Heart left ventricle (tissue), 13 donors: ENCODE measurements at regions not wholly inside any gene's neighbourhood (a gene's known extent, or its start where the extent isn't known, plus 50 kb on each side); places are given as distances from the start of the nearest gene placed in this dataset.
"Not testable (repeated sequence)": the region's sequence is repeated elsewhere in the genome, so short reads cannot be mapped to it uniquely, and the experiment has no call there.

ENCODE experiments used
- POLR2A ChIP-seq, 2 donors: fragments of 450-650 bp; IDR thresholded peaks; one replicate each; pipeline ENCODE4 v1.6.1; 2017; ENCODE audit warnings: antibody characterized with exemption in 2 of 2, mild to moderate bottlenecking in 2 of 2, moderate library complexity in 2 of 2
- TF ChIP-seq, protein P1 (sequence below), 12 donors: fragments of 200-600 bp; sonication (generic) in 4 of 12; IDR thresholded peaks; one replicate each; pipeline versions ENCODE4 v1.5.0 to v1.8.0; 2018 to 2022; ENCODE audit warnings: antibody characterized with exemption in 12 of 12, mild to moderate bottlenecking in 5 of 12
- donor health status: ischemic (EF 13 %, LVEDD 7.1; RV severe dilation, severe dysfunction).
- donor health status: DM: no; HTN: yes; CAD: no.
- donor health status: DM: no; HTN: no; CAD: no.
- donor health status: ischemic (EF 25% LVEDD 6.9; RV normal size, moderate dysfunction).
- donor health status: ischemic (EF 25% LVEDD 5.7; RV mildly dilated, moderate dysfunction).
- donor health status: ischemic (EF 35%, LVEDD 5.7; RV mildly dilated, moderate dysfunction).
- donor health status: nonischemic (EF 11% LVEDD 7.7; RV severe dilation, severe dysfunction).
- donor health status: DM: yes; HTN: yes; CAD: no.
- donor health status: PGD.
- donor health status: ischemic (EF 29% LVEDD 5.4; RV normal size, mild dysfunction).
- donor health status: nonischemic (EF 23%, LVEDD 6.1; RV moderate dilation, normal function).

DNA sequence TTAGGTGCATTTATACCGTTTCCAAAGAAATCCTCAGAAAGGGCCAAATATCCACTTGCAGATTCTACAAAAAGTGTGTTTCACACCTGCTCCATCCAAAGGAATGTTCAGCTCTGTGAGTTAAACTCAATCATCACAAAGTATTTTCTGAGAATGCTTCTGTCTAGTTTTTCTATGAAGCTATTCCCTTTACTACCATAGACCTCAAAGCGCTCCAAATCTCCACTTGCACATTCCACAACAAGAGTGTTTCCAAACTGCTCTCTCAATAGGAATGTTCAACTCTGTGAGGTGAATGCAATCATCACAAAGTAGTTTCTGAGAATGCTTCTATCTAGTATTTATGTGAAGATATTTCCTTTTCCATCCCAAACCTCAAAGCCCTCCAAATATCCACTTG, 412.7 kb upstream of the WSB1 start:
- TF ChIP-seq, protein P1, sequence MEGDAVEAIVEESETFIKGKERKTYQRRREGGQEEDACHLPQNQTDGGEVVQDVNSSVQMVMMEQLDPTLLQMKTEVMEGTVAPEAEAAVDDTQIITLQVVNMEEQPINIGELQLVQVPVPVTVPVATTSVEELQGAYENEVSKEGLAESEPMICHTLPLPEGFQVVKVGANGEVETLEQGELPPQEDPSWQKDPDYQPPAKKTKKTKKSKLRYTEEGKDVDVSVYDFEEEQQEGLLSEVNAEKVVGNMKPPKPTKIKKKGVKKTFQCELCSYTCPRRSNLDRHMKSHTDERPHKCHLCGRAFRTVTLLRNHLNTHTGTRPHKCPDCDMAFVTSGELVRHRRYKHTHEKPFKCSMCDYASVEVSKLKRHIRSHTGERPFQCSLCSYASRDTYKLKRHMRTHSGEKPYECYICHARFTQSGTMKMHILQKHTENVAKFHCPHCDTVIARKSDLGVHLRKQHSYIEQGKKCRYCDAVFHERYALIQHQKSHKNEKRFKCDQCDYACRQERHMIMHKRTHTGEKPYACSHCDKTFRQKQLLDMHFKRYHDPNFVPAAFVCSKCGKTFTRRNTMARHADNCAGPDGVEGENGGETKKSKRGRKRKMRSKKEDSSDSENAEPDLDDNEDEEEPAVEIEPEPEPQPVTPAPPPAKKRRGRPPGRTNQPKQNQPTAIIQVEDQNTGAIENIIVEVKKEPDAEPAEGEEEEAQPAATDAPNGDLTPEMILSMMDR (IDR thresholded peaks at IDR 0.05), result not testable (repeated sequence)
- not testable (repeated sequence) for TF ChIP-seq POLR2A (IDR thresholded peaks at IDR 0.05)
